ENCODE measurements at regions not wholly inside any gene's neighbourhood (a gene's known extent, or its start where the extent isn't known, plus 50 kb on each side); places are given as distances from the start of the nearest gene placed in this dataset.

DNA sequence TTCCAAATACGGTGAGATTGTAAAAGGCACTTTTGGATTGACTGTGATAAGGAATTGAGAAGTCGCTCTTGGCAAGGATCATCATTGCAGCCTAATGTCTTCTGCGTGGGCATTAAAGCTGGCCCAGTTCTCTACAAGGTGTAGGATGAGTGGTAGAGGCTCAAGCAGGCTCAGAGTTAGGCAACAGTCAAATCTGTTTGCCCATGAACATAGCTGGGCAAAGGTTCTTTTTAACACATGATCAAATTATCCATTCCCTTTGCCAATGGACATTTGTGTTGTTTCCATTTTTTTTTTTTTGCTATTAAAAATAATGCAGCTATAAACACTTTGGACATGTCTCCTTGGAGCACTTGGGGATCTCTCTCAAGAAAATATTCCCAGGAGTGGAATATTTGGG lies 229.1 kb upstream of the FAT1 start:
- Histone ChIP-seq H3K4me1 (ENCODE audit: control extremely low read depth in 1 of 4, control insufficient read depth in 4 of 4, insufficient read depth in 4 of 4, low read length in 3 of 4) (no peaks in the 10 kb centered on the region), H3K27ac (ENCODE audit: insufficient read depth in 1 of 2, low read depth in 1 of 2, low read length in 2 of 2, poor library complexity in 1 of 2, severe bottlenecking in 2 of 2) (no peak overlapping the region), H3K4me3 (ENCODE audit: control insufficient read depth in 1 of 7, extremely low read depth in 1 of 7, insufficient read depth in 4 of 7, low read depth in 2 of 7, low read length in 6 of 7) (no peak overlapping the region), H3K27me3 (replicated peaks in 2 of 5; ENCODE audit: control insufficient read depth in 4 of 5, insufficient read depth in 5 of 5, low read length in 4 of 5) (no peaks in the 10 kb centered on the region), H3K36me3 (ENCODE audit: control insufficient read depth in 4 of 4, insufficient read depth in 4 of 4, low read length in 3 of 4) (no peaks in the 10 kb centered on the region), H3K9me3 (ENCODE audit: control extremely low read depth in 1 of 5, control insufficient read depth in 4 of 5, insufficient read depth in 2 of 5, low read depth in 1 of 5, low read length in 4 of 5) (no peaks in the 10 kb centered on the region)
- POLR2A ChIA-PET = no interaction called here
- 93% methylated on average over 3 of the region's 3 CpGs for WGBS (ENCODE audit: insufficient coverage)
- CTCF ChIA-PET = interaction anchor here (0.6 kb wide), 1 partner anchor 22 kb away, joined by 4 read pairs; no protein-coding TSS in a partner anchor
- DNase-seq = no peak

DNA sequence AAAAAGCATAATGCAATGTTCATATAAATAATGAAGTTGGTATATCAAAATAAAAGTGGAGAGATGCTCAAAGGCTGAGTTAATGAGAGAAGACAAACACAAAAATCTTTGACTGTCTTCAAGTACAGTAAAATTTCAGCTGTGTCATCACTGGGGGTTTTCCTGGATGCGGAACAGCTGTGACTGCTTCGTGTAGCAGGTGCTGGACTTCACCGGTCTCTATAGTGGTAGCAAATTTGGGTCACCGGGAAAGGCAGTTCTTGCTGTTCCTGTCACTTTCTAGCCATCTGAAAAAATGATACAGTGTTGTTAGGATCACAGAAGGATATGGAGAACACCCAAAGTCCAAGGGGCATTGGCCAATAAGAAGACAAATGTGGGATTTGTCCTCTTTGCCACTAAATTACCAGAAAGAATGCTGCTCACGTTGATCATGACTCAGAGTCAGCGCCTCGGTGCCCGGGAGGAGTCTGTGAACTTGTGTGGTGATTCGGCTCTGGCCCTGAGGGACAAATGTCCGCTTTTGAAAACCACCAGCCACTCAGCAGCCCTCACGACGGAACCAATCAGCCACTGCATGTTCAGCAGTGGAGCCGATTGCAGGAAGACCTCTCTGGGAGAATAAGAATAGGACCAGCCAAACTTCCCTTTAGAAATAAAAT lies 230.1 kb upstream of the FAT1 start:
- Histone ChIP-seq H3K27me3 (replicated peaks in 2 of 5; ENCODE audit: control insufficient read depth in 4 of 5, insufficient read depth in 5 of 5, low read length in 4 of 5) (no peaks in the 10 kb centered on the region), H3K9me3 (ENCODE audit: control extremely low read depth in 1 of 5, control insufficient read depth in 4 of 5, insufficient read depth in 2 of 5, low read depth in 1 of 5, low read length in 4 of 5) (no peaks in the 10 kb centered on the region), H3K4me1 (ENCODE audit: control extremely low read depth in 1 of 4, control insufficient read depth in 4 of 4, insufficient read depth in 4 of 4, low read length in 3 of 4) (no peaks in the 10 kb centered on the region), H3K27ac (ENCODE audit: insufficient read depth in 1 of 2, low read depth in 1 of 2, low read length in 2 of 2, poor library complexity in 1 of 2, severe bottlenecking in 2 of 2) (no peak overlapping the region), H3K4me3 (ENCODE audit: control insufficient read depth in 1 of 7, extremely low read depth in 1 of 7, insufficient read depth in 4 of 7, low read depth in 2 of 7, low read length in 6 of 7) (no peak overlapping the region), H3K36me3 (ENCODE audit: control insufficient read depth in 4 of 4, insufficient read depth in 4 of 4, low read length in 3 of 4) (no peaks in the 10 kb centered on the region)
- DNase-seq = no peak
- CTCF ChIA-PET = no interaction called here
- POLR2A ChIA-PET = no interaction called here
- WGBS (ENCODE audit: insufficient coverage) = 95% methylated on average over 13 of the region's 13 CpGs

DNA sequence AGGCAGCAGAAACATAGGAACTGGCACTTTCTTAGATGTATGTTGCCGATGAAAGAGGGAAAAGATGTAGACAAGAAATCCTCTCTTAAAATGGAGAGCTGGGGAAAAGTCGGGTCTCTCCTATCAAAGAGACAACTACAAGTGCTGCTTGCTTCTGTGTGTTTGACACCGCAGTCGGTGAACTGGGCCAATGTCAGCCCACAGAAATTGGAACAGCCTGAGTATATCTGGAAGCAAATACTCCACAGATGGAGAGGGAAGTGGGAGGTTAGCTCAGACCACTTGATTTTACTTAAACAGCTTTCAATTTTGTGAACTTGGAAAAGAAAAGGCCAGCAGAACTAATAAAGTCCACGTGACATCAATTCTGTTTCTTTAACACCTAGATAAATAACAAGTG lies 230.9 kb upstream of the FAT1 start:
- ChIA-PET CTCF (no interaction called here), POLR2A (no interaction called here)
- no peaks in the 10 kb centered on the region for H3K27me3 ChIP-seq (replicated peaks in 2 of 5; ENCODE audit: control insufficient read depth in 4 of 5, insufficient read depth in 5 of 5, low read length in 4 of 5)
- no peaks in the 10 kb centered on the region for H3K9me3 ChIP-seq (ENCODE audit: control extremely low read depth in 1 of 5, control insufficient read depth in 4 of 5, insufficient read depth in 2 of 5, low read depth in 1 of 5, low read length in 4 of 5)
- DNase-seq = no peak
- no peaks in the 10 kb centered on the region for H3K4me1 ChIP-seq (ENCODE audit: control extremely low read depth in 1 of 4, control insufficient read depth in 4 of 4, insufficient read depth in 4 of 4, low read length in 3 of 4)
- no peaks in the 10 kb centered on the region for H3K36me3 ChIP-seq (ENCODE audit: control insufficient read depth in 4 of 4, insufficient read depth in 4 of 4, low read length in 3 of 4)
- H3K4me3 ChIP-seq (ENCODE audit: control insufficient read depth in 1 of 7, extremely low read depth in 1 of 7, insufficient read depth in 4 of 7, low read depth in 2 of 7, low read length in 6 of 7) = no peak overlapping the region
- WGBS (ENCODE audit: insufficient coverage) = 100% methylated on average over 3 of the region's 5 CpGs
- H3K27ac ChIP-seq (ENCODE audit: insufficient read depth in 1 of 2, low read depth in 1 of 2, low read length in 2 of 2, poor library complexity in 1 of 2, severe bottlenecking in 2 of 2) = no peak overlapping the region

GRCh38 chr4:186954956-186955355 lies 231.3 kb upstream of the FAT1 start:
- WGBS (ENCODE audit: insufficient coverage) = 84% methylated on average over 6 of the region's 7 CpGs
- Histone ChIP-seq H3K4me3 (ENCODE audit: control insufficient read depth in 1 of 7, extremely low read depth in 1 of 7, insufficient read depth in 4 of 7, low read depth in 2 of 7, low read length in 6 of 7) (no peak overlapping the region), H3K9me3 (ENCODE audit: control extremely low read depth in 1 of 5, control insufficient read depth in 4 of 5, insufficient read depth in 2 of 5, low read depth in 1 of 5, low read length in 4 of 5) (no peaks in the 10 kb centered on the region), H3K27ac (ENCODE audit: insufficient read depth in 1 of 2, low read depth in 1 of 2, low read length in 2 of 2, poor library complexity in 1 of 2, severe bottlenecking in 2 of 2) (no peak overlapping the region), H3K4me1 (ENCODE audit: control extremely low read depth in 1 of 4, control insufficient read depth in 4 of 4, insufficient read depth in 4 of 4, low read length in 3 of 4) (no peaks in the 10 kb centered on the region), H3K27me3 (replicated peaks in 2 of 5; ENCODE audit: control insufficient read depth in 4 of 5, insufficient read depth in 5 of 5, low read length in 4 of 5) (no peaks in the 10 kb centered on the region), H3K36me3 (ENCODE audit: control insufficient read depth in 4 of 4, insufficient read depth in 4 of 4, low read length in 3 of 4) (no peaks in the 10 kb centered on the region)
- POLR2A ChIA-PET = no interaction called here
- DNase-seq = no peak
- CTCF ChIA-PET = no interaction called here

- ChIA-PET CTCF (no interaction called here), POLR2A (no interaction called here)
- Histone ChIP-seq H3K4me3 (ENCODE audit: control insufficient read depth in 1 of 7, extremely low read depth in 1 of 7, insufficient read depth in 4 of 7, low read depth in 2 of 7, low read length in 6 of 7) (no peak overlapping the region), H3K4me1 (ENCODE audit: control extremely low read depth in 1 of 4, control insufficient read depth in 4 of 4, insufficient read depth in 4 of 4, low read length in 3 of 4) (no peaks in the 10 kb centered on the region), H3K9me3 (ENCODE audit: control extremely low read depth in 1 of 5, control insufficient read depth in 4 of 5, insufficient read depth in 2 of 5, low read depth in 1 of 5, low read length in 4 of 5) (no peaks in the 10 kb centered on the region), H3K27me3 (replicated peaks in 2 of 5; ENCODE audit: control insufficient read depth in 4 of 5, insufficient read depth in 5 of 5, low read length in 4 of 5) (no peaks in the 10 kb centered on the region), H3K27ac (ENCODE audit: insufficient read depth in 1 of 2, low read depth in 1 of 2, low read length in 2 of 2, poor library complexity in 1 of 2, severe bottlenecking in 2 of 2) (no peak overlapping the region), H3K36me3 (ENCODE audit: control insufficient read depth in 4 of 4, insufficient read depth in 4 of 4, low read length in 3 of 4) (no peaks in the 10 kb centered on the region)
- WGBS (ENCODE audit: insufficient coverage) = 80% methylated on average over 1 of the region's 3 CpGs
- no peak for DNase-seq
Observed at GRCh38 chr4:186957952-186958555, 234.4 kb upstream of the FAT1 start.

DNA sequence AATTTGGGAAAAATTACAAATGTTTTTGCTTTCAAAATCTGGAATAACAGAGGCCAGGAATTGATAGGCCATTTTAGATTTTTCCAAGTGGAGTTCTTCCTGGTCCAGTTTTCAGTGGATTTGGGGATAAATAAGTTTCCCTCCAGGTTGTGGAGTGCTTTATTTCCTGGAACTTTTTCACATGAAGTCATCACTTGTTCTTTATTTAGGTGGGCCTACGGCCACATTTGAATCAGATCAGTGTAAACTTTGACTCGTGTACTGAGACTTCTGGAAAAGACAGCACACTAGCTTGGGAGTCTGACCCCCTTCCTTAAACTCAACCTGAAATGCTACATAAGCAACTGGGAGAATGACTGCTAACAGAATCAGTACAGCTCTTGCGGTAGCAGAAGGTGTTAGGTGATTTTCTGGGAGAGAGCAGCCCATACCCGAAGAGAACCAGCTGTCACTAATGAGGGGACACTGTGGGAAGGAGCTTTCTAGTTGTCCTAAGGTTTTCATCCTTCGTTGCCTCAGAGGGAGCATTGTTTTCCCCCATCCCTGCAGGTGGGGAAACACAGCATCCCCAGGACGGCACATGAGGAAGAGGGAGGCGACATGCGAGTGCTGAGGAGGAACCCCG lies 235.2 kb upstream of the FAT1 start:
- 94% methylated on average over 8 of the region's 9 CpGs for WGBS (ENCODE audit: insufficient coverage)
- ChIA-PET POLR2A (no interaction called here), CTCF (no interaction called here)
- no peaks in the 10 kb centered on the region for H3K9me3 ChIP-seq (ENCODE audit: control extremely low read depth in 1 of 5, control insufficient read depth in 4 of 5, insufficient read depth in 2 of 5, low read depth in 1 of 5, low read length in 4 of 5)
- H3K27ac ChIP-seq (ENCODE audit: insufficient read depth in 1 of 2, low read depth in 1 of 2, low read length in 2 of 2, poor library complexity in 1 of 2, severe bottlenecking in 2 of 2) = no peak overlapping the region
- no peaks in the 10 kb centered on the region for H3K27me3 ChIP-seq (replicated peaks in 2 of 5; ENCODE audit: control insufficient read depth in 4 of 5, insufficient read depth in 5 of 5, low read length in 4 of 5)
- H3K4me1 ChIP-seq (ENCODE audit: control extremely low read depth in 1 of 4, control insufficient read depth in 4 of 4, insufficient read depth in 4 of 4, low read length in 3 of 4) = no peaks in the 10 kb centered on the region
- DNase-seq = no peak
- no peak overlapping the region for H3K4me3 ChIP-seq (ENCODE audit: control insufficient read depth in 1 of 7, extremely low read depth in 1 of 7, insufficient read depth in 4 of 7, low read depth in 2 of 7, low read length in 6 of 7)
- no peaks in the 10 kb centered on the region for H3K36me3 ChIP-seq (ENCODE audit: control insufficient read depth in 4 of 4, insufficient read depth in 4 of 4, low read length in 3 of 4)

DNA sequence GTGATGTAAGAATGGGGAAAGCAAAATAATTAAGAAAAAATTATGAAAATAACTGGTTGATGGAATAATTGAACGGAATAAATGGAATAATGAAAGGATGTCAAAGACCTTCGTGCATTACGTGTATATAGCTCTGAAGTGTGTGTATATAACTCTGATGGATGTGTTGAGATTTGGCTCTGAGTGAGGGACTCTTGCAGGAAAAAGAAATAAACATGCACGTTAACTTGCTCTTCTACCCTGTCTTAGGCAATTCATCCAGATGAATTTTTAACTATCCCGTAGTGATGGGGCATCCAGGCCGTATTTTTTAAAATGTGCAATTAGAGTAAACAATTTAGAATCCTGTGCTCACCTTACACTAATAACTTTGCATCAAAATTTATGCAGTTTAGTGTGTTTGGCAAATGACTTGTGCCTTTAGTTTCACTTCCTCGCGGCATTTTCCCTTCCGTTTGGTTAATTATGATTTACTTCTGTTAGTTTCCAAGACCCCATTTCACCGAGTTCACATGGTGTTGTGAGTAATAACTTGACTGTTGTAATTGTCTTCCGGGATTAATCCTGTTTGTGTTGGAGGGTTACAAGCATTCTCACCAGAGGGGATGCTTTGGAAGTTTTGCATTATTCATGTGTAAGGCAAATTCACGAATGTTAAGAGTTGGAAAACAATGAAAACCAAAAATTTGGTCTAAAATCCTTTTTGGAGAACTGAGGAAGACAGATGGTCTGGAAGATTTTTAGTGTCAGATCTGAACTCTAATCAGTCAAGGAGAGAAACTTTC lies 256.5 kb upstream of the FAT1 start:
- H3K4me1 ChIP-seq (ENCODE audit: control extremely low read depth in 1 of 4, control insufficient read depth in 4 of 4, insufficient read depth in 4 of 4, low read length in 3 of 4) = no peaks in the 10 kb centered on the region
- H3K4me3 ChIP-seq (ENCODE audit: control insufficient read depth in 1 of 7, extremely low read depth in 1 of 7, insufficient read depth in 4 of 7, low read depth in 2 of 7, low read length in 6 of 7) = no peak overlapping the region
- H3K27ac ChIP-seq (ENCODE audit: insufficient read depth in 1 of 2, low read depth in 1 of 2, low read length in 2 of 2, poor library complexity in 1 of 2, severe bottlenecking in 2 of 2) = no peak overlapping the region
- ChIA-PET POLR2A (no interaction called here), CTCF (no interaction called here)
- H3K27me3 ChIP-seq (replicated peaks in 2 of 5; ENCODE audit: control insufficient read depth in 4 of 5, insufficient read depth in 5 of 5, low read length in 4 of 5) = no peaks in the 10 kb centered on the region
- peaks cover 0 to 2% (median 0%) of the 10 kb centered on the region in 5 experiments for H3K9me3 ChIP-seq (ENCODE audit: control extremely low read depth in 1 of 5, control insufficient read depth in 4 of 5, insufficient read depth in 2 of 5, low read depth in 1 of 5, low read length in 4 of 5)
- H3K36me3 ChIP-seq (ENCODE audit: control insufficient read depth in 4 of 4, insufficient read depth in 4 of 4, low read length in 3 of 4) = no peaks in the 10 kb centered on the region
- no peak for DNase-seq
- 82% methylated on average over 7 of the region's 12 CpGs for WGBS (ENCODE audit: insufficient coverage)
